H9 (cell line): ENCODE measurements at regions not wholly inside any gene's neighbourhood (a gene's known extent, or its start where the extent isn't known, plus 50 kb on each side); places are given as distances from the start of the nearest gene placed in this dataset.

Source experiments
- DNase-seq: peaks from one replicate; pipeline ENCODE4 v3.0.0-alpha.2; 2017
- H2AFZ ChIP-seq: one replicate; pipeline ENCODE4 v1.6.1; 2013; ENCODE audit warnings: mild to moderate bottlenecking, low read length, control low read depth, moderate library complexity
- H2AK5ac ChIP-seq: 2 replicates; pipeline ENCODE4 v1.6.1; 2013; ENCODE audit warnings: low read length, control low read depth, mixed read lengths; ENCODE audit not compliant: insufficient read length
- H2BK120ac ChIP-seq: one replicate; pipeline ENCODE4 v1.6.1; 2013; ENCODE audit warnings: low read depth, mild to moderate bottlenecking, low read length, control low read depth, inconsistent platforms; ENCODE audit not compliant: poor library complexity, severe bottlenecking
- H2BK12ac ChIP-seq: 2 replicates; pipeline ENCODE4 v1.6.1; 2013; ENCODE audit warnings: low read length, control low read depth, mixed read lengths, low read depth; ENCODE audit not compliant: insufficient read length
- H2BK15ac ChIP-seq: 2 replicates; pipeline ENCODE4 v1.6.1; 2013; ENCODE audit warnings: low read depth, low read length, control low read depth
- H2BK20ac ChIP-seq: one replicate; pipeline ENCODE4 v1.6.1; 2013; ENCODE audit warnings: low read depth, mild to moderate bottlenecking, low read length, control low read depth, inconsistent platforms; ENCODE audit not compliant: poor library complexity, severe bottlenecking
- H2BK5ac ChIP-seq: 2 replicates; pipeline ENCODE4 v1.6.1; 2013; ENCODE audit warnings: low read length, control low read depth, mixed read lengths; ENCODE audit not compliant: insufficient read length
- H3K14ac ChIP-seq: 2 replicates; pipeline ENCODE4 v1.6.1; 2013; ENCODE audit warnings: low read length, control low read depth; ENCODE audit not compliant: insufficient read depth
- H3K18ac ChIP-seq: 2 replicates; pipeline ENCODE4 v1.6.1; 2013; ENCODE audit warnings: low read depth, mild to moderate bottlenecking, mixed read lengths, low read length, control low read depth; ENCODE audit not compliant: insufficient read length
- H3K23ac ChIP-seq: 2 replicates; pipeline ENCODE4 v1.6.1; 2013; ENCODE audit warnings: low read length, control low read depth, mixed read lengths, low read depth; ENCODE audit not compliant: insufficient read length
- H3K23me2 ChIP-seq: 2 replicates; pipeline ENCODE4 v1.6.1; 2013; ENCODE audit warnings: low read depth, mild to moderate bottlenecking, mixed read lengths, low read length, control low read depth; ENCODE audit not compliant: insufficient read length, poor library complexity, severe bottlenecking
- H3K27ac ChIP-seq: 2 replicates; pipeline ENCODE4 v1.5.1; 2013; ENCODE audit warnings: low read length, control low read depth, mixed read lengths, low read depth; ENCODE audit not compliant: insufficient read length
- H3K27me3 ChIP-seq: 2 replicates; pipeline ENCODE4 v1.6.1; 2013; ENCODE audit warnings: low read length, control low read depth, inconsistent platforms; ENCODE audit not compliant: insufficient read depth
- H3K4ac ChIP-seq: 2 replicates; pipeline ENCODE4 v1.6.1; 2013; ENCODE audit warnings: low read depth, mild to moderate bottlenecking, control low read depth, inconsistent platforms, low read length, moderate library complexity
- H3K4me1 ChIP-seq: 2 replicates; pipeline ENCODE4 v1.6.1; 2013; ENCODE audit warnings: low read length, control low read depth, inconsistent platforms; ENCODE audit not compliant: insufficient read depth
- H3K4me2 ChIP-seq: 2 replicates; pipeline ENCODE4 v1.6.1; 2013; ENCODE audit warnings: low read length, control low read depth, mixed read lengths; ENCODE audit not compliant: insufficient read length, insufficient read depth
- H3K56ac ChIP-seq: 2 replicates; pipeline ENCODE4 v1.6.1; 2013; ENCODE audit warnings: low read depth, mild to moderate bottlenecking, mixed read lengths, low read length, control low read depth; ENCODE audit not compliant: insufficient read length
- H3K79me1 ChIP-seq: 2 replicates; pipeline ENCODE4 v1.6.1; 2013; ENCODE audit warnings: low read depth, mild to moderate bottlenecking, moderate library complexity, low read length, control low read depth, inconsistent platforms; ENCODE audit not compliant: insufficient read depth, poor library complexity, severe bottlenecking
- H3K79me2 ChIP-seq: 2 replicates; pipeline ENCODE4 v1.6.1; 2013; ENCODE audit warnings: low read length, control low read depth, inconsistent platforms; ENCODE audit not compliant: insufficient read depth
- H3K9ac ChIP-seq: 2 replicates; pipeline ENCODE4 v1.6.1; 2013; ENCODE audit warnings: low read length, control low read depth, mixed read lengths; ENCODE audit not compliant: insufficient read length; ENCODE audit errors: extremely low read depth
- H3K9me3 ChIP-seq: one replicate; pipeline ENCODE4 v1.6.1; 2013; ENCODE audit warnings: low read depth, low read length, inconsistent platforms; ENCODE audit not compliant: control insufficient read depth
- H3T11ph ChIP-seq: one replicate; pipeline ENCODE4 v1.6.1; 2013; ENCODE audit warnings: mild to moderate bottlenecking, low read length, control low read depth, inconsistent platforms
- H4K20me1 ChIP-seq: one replicate; pipeline ENCODE4 v1.6.1; 2013; ENCODE audit not compliant: control insufficient read depth, insufficient read length, insufficient read depth
- H4K5ac ChIP-seq: 2 replicates; pipeline ENCODE4 v1.6.1; 2013; ENCODE audit warnings: low read depth, mild to moderate bottlenecking, mixed read lengths, low read length, control low read depth; ENCODE audit not compliant: insufficient read length
- H4K8ac ChIP-seq: replicated peaks from 2 replicates; pipeline ENCODE4 v1.6.1; 2013; ENCODE audit warnings: low read length, control low read depth, mixed read lengths, low read depth; ENCODE audit not compliant: insufficient read length
- H4K91ac ChIP-seq: 2 replicates; pipeline ENCODE4 v1.6.1; 2013; ENCODE audit warnings: low read depth, mild to moderate bottlenecking, moderate library complexity, mixed read lengths, low read length, control low read depth; ENCODE audit not compliant: insufficient read length
- H3K27ac Mint-ChIP-seq, 3 experiments: 2 replicates in 2 of 3; 3 replicates in 1 of 3; pipeline ENCODE4 v1.8.0; 2020 to 2021; ENCODE audit warnings: mixed read lengths in 3 of 3, mild to moderate bottlenecking in 1 of 3, moderate library complexity in 1 of 3
- H3K27me3 Mint-ChIP-seq: 2 replicates; pipeline ENCODE4 v1.8.0; 2021; ENCODE audit warnings: low read depth, mild to moderate bottlenecking, moderate library complexity, mixed read lengths
- H3K36me3 Mint-ChIP-seq, 3 experiments: 2 replicates in 2 of 3; 3 replicates in 1 of 3; pipeline ENCODE4 v1.8.0; 2020 to 2021; ENCODE audit warnings: low read depth in 3 of 3, mixed read lengths in 3 of 3; ENCODE audit not compliant: insufficient read depth in 1 of 3
- H3K4me1 Mint-ChIP-seq, 2 experiments: 2 replicates each; pipeline ENCODE4 v1.8.0; 2020; ENCODE audit warnings: mixed read lengths in 2 of 2
- H3K4me3 Mint-ChIP-seq, 2 experiments: 2 replicates in 1 of 2; 3 replicates in 1 of 2; pipeline ENCODE4 v1.8.0; 2020 to 2021; ENCODE audit warnings: mild to moderate bottlenecking in 2 of 2, mixed read lengths in 2 of 2, moderate library complexity in 1 of 2
- H3K9me3 Mint-ChIP-seq, 2 experiments: 2 replicates in 1 of 2; 3 replicates in 1 of 2; pipeline ENCODE4 v1.8.0; 2020; ENCODE audit warnings: mild to moderate bottlenecking in 2 of 2, mixed read lengths in 2 of 2, moderate library complexity in 1 of 2
- WGBS: extraction: QIAGEN DNeasy Blood & Tissue Kit; methylation state at CpG from one replicate; pipeline ENCODE4 v1.1.7; 2013; ENCODE audit warnings: missing lambda C conversion rate, low lambda C conversion rate, mixed read lengths; ENCODE audit not compliant: insufficient read length; ENCODE audit errors: extremely low coverage; 5-methylcytosine and 5-hydroxymethylcytosine counted together
- TF ChIP-seq, protein P1 (sequence below): fragments of 200-600 bp; sonication (generic); conservative IDR thresholded peaks from 3 replicates; pipeline ENCODE4 v1.8.0; 2021; ENCODE audit warnings: antibody characterized with exemption, mild to moderate bottlenecking

DNA sequence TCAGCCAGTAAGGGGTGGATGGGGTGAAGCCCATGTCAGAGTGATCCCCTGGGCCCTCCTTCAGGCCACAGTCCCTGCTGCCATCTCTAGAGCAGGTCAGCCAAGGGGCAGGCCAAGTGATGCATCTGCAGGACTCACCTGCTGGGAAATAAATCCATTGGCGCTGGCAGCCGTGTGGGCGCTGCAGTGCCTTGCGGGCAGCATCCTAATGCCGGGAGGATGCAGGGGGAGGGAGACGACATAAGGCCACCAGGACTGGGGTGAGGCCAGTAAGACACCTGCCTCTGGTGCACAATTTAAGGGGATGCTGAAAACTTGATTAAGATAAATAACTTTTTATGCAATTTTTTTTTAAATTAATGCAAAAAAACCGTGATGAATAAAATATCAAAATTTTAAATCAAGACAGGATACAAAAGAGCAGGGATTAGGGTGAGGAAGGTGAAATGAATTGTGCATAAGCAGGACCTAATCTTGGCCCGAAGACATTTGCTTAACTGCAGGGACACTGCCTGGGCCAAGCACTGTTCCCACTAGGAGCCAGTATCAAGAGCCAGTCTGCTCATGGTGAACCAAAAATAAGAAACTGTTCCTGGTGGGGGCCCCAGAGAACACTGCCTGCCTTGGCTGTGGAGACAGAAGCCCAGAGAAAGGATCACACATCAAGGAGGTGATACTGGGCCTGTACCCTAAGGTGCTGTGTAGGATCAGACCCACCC, 67.5 kb upstream of the CPLX2 start:
- H3K4ac ChIP-seq: no peak overlapping the region
- H3K14ac ChIP-seq: no peak overlapping the region
- H4K20me1 ChIP-seq: no peaks in the 10 kb centered on the region
- H3K23ac ChIP-seq: no peak overlapping the region
- H3K4me1 ChIP-seq: no peaks in the 10 kb centered on the region
- H2BK5ac ChIP-seq: no peak overlapping the region
- H4K5ac ChIP-seq: no peak overlapping the region
- no peak overlapping the region for H2BK20ac ChIP-seq
- H2BK15ac ChIP-seq: no peak overlapping the region
- H3K27me3 ChIP-seq: no peaks in the 10 kb centered on the region
- Mint-ChIP-seq H3K9me3 (no peaks in the 10 kb centered on the region), H3K36me3 (no peaks in the 10 kb centered on the region), H3K27me3 (peaks cover 11% of the 10 kb centered on the region), H3K4me1 (peaks cover 17 to 28% of the 10 kb centered on the region in 2 experiments), H3K4me3 (no peak overlapping the region), H3K27ac (no peak overlapping the region)
- H3K27ac ChIP-seq: no peak overlapping the region
- no CpG with 5 or more reads among the region's 8 CpGs for WGBS
- H3K18ac ChIP-seq: no peak overlapping the region
- no peak overlapping the region for H2AK5ac ChIP-seq
- H3K4me2 ChIP-seq: no peak overlapping the region
- DNase-seq: no peak
- H2AFZ ChIP-seq: no peak overlapping the region
- no peak overlapping the region for H3K56ac ChIP-seq
- no peaks in the 10 kb centered on the region for H3K79me2 ChIP-seq
- no peak overlapping the region for H4K8ac ChIP-seq
- no peaks in the 10 kb centered on the region for H3K79me1 ChIP-seq
- H3K23me2 ChIP-seq: no peaks in the 10 kb centered on the region
- no peak overlapping the region for H4K91ac ChIP-seq
- no peak overlapping the region for H2BK12ac ChIP-seq
- TF ChIP-seq, protein P1, sequence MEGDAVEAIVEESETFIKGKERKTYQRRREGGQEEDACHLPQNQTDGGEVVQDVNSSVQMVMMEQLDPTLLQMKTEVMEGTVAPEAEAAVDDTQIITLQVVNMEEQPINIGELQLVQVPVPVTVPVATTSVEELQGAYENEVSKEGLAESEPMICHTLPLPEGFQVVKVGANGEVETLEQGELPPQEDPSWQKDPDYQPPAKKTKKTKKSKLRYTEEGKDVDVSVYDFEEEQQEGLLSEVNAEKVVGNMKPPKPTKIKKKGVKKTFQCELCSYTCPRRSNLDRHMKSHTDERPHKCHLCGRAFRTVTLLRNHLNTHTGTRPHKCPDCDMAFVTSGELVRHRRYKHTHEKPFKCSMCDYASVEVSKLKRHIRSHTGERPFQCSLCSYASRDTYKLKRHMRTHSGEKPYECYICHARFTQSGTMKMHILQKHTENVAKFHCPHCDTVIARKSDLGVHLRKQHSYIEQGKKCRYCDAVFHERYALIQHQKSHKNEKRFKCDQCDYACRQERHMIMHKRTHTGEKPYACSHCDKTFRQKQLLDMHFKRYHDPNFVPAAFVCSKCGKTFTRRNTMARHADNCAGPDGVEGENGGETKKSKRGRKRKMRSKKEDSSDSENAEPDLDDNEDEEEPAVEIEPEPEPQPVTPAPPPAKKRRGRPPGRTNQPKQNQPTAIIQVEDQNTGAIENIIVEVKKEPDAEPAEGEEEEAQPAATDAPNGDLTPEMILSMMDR: no peak
- no peak overlapping the region for H2BK120ac ChIP-seq
- H3K9me3 ChIP-seq: no peaks in the 10 kb centered on the region
- H3T11ph ChIP-seq: no peak overlapping the region
- no peak overlapping the region for H3K9ac ChIP-seq
